CD14-positive monocyte (primary cell): ENCODE measurements at regions not wholly inside any gene's neighbourhood (a gene's known extent, or its start where the extent isn't known, plus 50 kb on each side); places are given as distances from the start of the nearest gene placed in this dataset.

ENCODE experiments used
- DNase-seq, 3 donors: peaks; one replicate each; pipeline ENCODE4 v3.0.0-alpha.2; 2011 to 2022
- H2AFZ ChIP-seq: 2 replicates; pipeline ENCODE4 v1.6.0; 2012; ENCODE audit warnings: mild to moderate bottlenecking, low read depth, low read length, inconsistent platforms; ENCODE audit not compliant: insufficient read depth, poor library complexity, severe bottlenecking
- H3K27ac ChIP-seq, 2 donors: 1 replicate in 1 of 2; 2 replicates in 1 of 2; pipeline ENCODE4 v1.5.1; 2012 to 2013; ENCODE audit warnings: low read length in 2 of 2, control low read depth in 1 of 2, inconsistent platforms in 1 of 2, low read depth in 1 of 2, mild to moderate bottlenecking in 1 of 2
- H3K27me3 ChIP-seq, 2 donors: one replicate each; pipeline versions ENCODE4 v1.6.0 to v1.6.1; 2011 to 2013; ENCODE audit warnings: low read length in 2 of 2; ENCODE audit not compliant: control insufficient read depth in 2 of 2, insufficient read depth in 2 of 2
- H3K36me3 ChIP-seq, 2 donors: replicated peaks in 1 of 2; 1 replicate in 1 of 2; 2 replicates in 1 of 2; pipeline versions ENCODE4 v1.5.1 to v1.6.1; 2012 to 2013; ENCODE audit warnings: low read length in 2 of 2, control low read depth in 1 of 2, inconsistent platforms in 1 of 2, mild to moderate bottlenecking in 1 of 2; ENCODE audit not compliant: insufficient read depth in 2 of 2, control insufficient read depth in 1 of 2
- H3K4me1 ChIP-seq, 2 donors: 1 replicate in 1 of 2; 2 replicates in 1 of 2; pipeline versions ENCODE4 v1.5.1 to v1.6.1; 2012 to 2013; ENCODE audit warnings: low read length in 2 of 2, control low read depth in 1 of 2, inconsistent platforms in 1 of 2, mild to moderate bottlenecking in 1 of 2, moderate library complexity in 1 of 2; ENCODE audit not compliant: insufficient read depth in 2 of 2, control insufficient read depth in 1 of 2
- H3K4me2 ChIP-seq: replicated peaks from 2 replicates; pipeline ENCODE3; 2012; ENCODE audit warnings: low read length, moderate library complexity, mild to moderate bottlenecking; ENCODE audit not compliant: poor library complexity, severe bottlenecking; ENCODE audit errors: extremely low read depth
- H3K4me3 ChIP-seq, 3 experiments: fragments of 200-600 bp in 1 of 3; sonication (generic) in 1 of 3; replicated peaks in 1 of 3; 1 replicate in 2 of 3; 2 replicates in 1 of 3; pipeline ENCODE4 v1.5.1; 2011 to 2013; ENCODE audit warnings: low read length in 3 of 3, mild to moderate bottlenecking in 3 of 3, control low read depth in 2 of 3, low read depth in 2 of 3, inconsistent platforms in 1 of 3, moderate library complexity in 1 of 3
- H3K79me2 ChIP-seq: 2 replicates; pipeline ENCODE4 v1.6.0; 2012; ENCODE audit warnings: mild to moderate bottlenecking, control low read depth, inconsistent platforms, low read length, moderate library complexity; ENCODE audit not compliant: insufficient read depth
- H3K9ac ChIP-seq: 2 replicates; pipeline ENCODE4 v1.6.0; 2017; ENCODE audit warnings: low read length, mild to moderate bottlenecking; ENCODE audit not compliant: insufficient read depth, poor library complexity, severe bottlenecking
- H3K9me3 ChIP-seq, 2 donors: replicated peaks in 1 of 2; 1 replicate in 1 of 2; 2 replicates in 1 of 2; pipeline versions ENCODE4 v1.5.1 to v1.6.1; 2012 to 2013; ENCODE audit warnings: low read length in 2 of 2, control low read depth in 1 of 2; ENCODE audit not compliant: control insufficient read depth in 1 of 2, insufficient read depth in 1 of 2
- H4K20me1 ChIP-seq: 2 replicates; pipeline ENCODE4 v1.6.0; 2012; ENCODE audit warnings: mild to moderate bottlenecking, low read length, control low read depth, moderate library complexity; ENCODE audit not compliant: insufficient read depth
- H3K27ac Mint-ChIP-seq, 7 donors: one replicate each; pipeline ENCODE4 v1.8.0; 2020; ENCODE audit warnings: mild to moderate bottlenecking in 7 of 7, mixed read lengths in 7 of 7, moderate library complexity in 6 of 7, inconsistent platforms in 2 of 7
- H3K27me3 Mint-ChIP-seq, 3 donors: one replicate each; pipeline ENCODE4 v1.8.0; 2021 to 2022; ENCODE audit warnings: low read depth in 3 of 3, mild to moderate bottlenecking in 3 of 3, mixed read lengths in 3 of 3, moderate library complexity in 3 of 3, inconsistent platforms in 1 of 3
- H3K36me3 Mint-ChIP-seq, 2 donors: one replicate each; pipeline ENCODE4 v1.8.0; 2020; ENCODE audit warnings: mixed read lengths in 2 of 2, inconsistent platforms in 1 of 2, mild to moderate bottlenecking in 1 of 2
- H3K4me1 Mint-ChIP-seq: one replicate; pipeline ENCODE4 v1.8.0; 2020; ENCODE audit warnings: mild to moderate bottlenecking, mixed read lengths
- H3K4me3 Mint-ChIP-seq, 2 donors: one replicate each; pipeline ENCODE4 v1.8.0; 2020; ENCODE audit warnings: mild to moderate bottlenecking in 2 of 2, mixed read lengths in 2 of 2, moderate library complexity in 1 of 2
- H3K9me3 Mint-ChIP-seq, 7 donors: one replicate each; pipeline ENCODE4 v1.8.0; 2020 to 2022; ENCODE audit warnings: mixed read lengths in 7 of 7, mild to moderate bottlenecking in 6 of 7, moderate library complexity in 6 of 7, inconsistent platforms in 2 of 7
- WGBS: methylation state at CpG from one replicate; pipeline ENCODE4 v1.1.5; 2013; ENCODE audit warnings: missing lambda C conversion rate; ENCODE audit not compliant: insufficient coverage; 5-methylcytosine and 5-hydroxymethylcytosine counted together
- intact Hi-C, 2 donors: fragments of 100-400 bp; cut with micrococcal nuclease; formaldehyde crosslinking; loops; one replicate each; pipeline versions ENCODE4 v1.15.0 to v1.15.1; 2023
- TF ChIP-seq, protein P1 (sequence below): fragments of 200-600 bp; IDR thresholded peaks from one replicate; pipeline ENCODE4 v1.8.0; 2022; ENCODE audit warnings: antibody characterized with exemption, mild to moderate bottlenecking

DNA sequence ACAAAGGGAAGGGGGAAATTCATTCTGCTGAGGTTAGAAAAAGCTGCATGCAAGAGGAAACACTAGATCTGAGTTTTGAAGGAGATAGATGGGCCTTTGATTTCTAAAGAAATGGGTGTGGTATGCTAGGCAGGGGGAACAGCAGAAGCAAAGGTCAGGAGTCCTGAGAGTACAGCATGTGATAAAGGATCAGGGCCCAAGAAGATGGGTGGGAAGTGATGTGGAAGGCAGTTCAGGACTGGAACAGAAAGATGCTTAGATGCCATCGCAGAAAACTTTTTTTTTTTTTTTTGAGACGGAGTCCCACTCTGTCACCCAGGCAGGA lies 126.2 kb downstream of the ALDH8A1 start:
- TF ChIP-seq, protein P1, sequence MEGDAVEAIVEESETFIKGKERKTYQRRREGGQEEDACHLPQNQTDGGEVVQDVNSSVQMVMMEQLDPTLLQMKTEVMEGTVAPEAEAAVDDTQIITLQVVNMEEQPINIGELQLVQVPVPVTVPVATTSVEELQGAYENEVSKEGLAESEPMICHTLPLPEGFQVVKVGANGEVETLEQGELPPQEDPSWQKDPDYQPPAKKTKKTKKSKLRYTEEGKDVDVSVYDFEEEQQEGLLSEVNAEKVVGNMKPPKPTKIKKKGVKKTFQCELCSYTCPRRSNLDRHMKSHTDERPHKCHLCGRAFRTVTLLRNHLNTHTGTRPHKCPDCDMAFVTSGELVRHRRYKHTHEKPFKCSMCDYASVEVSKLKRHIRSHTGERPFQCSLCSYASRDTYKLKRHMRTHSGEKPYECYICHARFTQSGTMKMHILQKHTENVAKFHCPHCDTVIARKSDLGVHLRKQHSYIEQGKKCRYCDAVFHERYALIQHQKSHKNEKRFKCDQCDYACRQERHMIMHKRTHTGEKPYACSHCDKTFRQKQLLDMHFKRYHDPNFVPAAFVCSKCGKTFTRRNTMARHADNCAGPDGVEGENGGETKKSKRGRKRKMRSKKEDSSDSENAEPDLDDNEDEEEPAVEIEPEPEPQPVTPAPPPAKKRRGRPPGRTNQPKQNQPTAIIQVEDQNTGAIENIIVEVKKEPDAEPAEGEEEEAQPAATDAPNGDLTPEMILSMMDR, result no peak
- WGBS, result 83% methylated on average over 1 of the region's 2 CpGs
- Mint-ChIP-seq H3K9me3 (peaks cover 0 to 24% (median 17%) of the 10 kb centered on the region in 7 donors), H3K36me3 (no peaks in the 10 kb centered on the region), H3K4me3 (no peak overlapping the region), H3K27ac (no peak overlapping the region), H3K4me1 (peaks cover 6% of the 10 kb centered on the region), H3K27me3 (peaks cover 0 to 2% (median 0%) of the 10 kb centered on the region in 3 donors)
- no peak overlapping the region for H3K9ac ChIP-seq
- H3K27ac ChIP-seq, result no peak overlapping the region
- DNase-seq, result no peak
- no peaks in the 10 kb centered on the region for H3K27me3 ChIP-seq
- no peaks in the 10 kb centered on the region for H3K79me2 ChIP-seq
- no peaks in the 10 kb centered on the region for H3K4me1 ChIP-seq
- intact Hi-C loops, result loop anchor here (2.0 to 5.0 kb wide), 4 partner anchors 59 to 667 kb away; no protein-coding TSS in a partner anchor
- no peaks in the 10 kb centered on the region for H3K36me3 ChIP-seq
- H3K9me3 ChIP-seq, result peaks cover 0 to 21% of the 10 kb centered on the region in 2 donors
- H2AFZ ChIP-seq, result no peak overlapping the region
- no peak overlapping the region for H3K4me2 ChIP-seq
- no peak overlapping the region for H3K4me3 ChIP-seq
- no peaks in the 10 kb centered on the region for H4K20me1 ChIP-seq

DNA sequence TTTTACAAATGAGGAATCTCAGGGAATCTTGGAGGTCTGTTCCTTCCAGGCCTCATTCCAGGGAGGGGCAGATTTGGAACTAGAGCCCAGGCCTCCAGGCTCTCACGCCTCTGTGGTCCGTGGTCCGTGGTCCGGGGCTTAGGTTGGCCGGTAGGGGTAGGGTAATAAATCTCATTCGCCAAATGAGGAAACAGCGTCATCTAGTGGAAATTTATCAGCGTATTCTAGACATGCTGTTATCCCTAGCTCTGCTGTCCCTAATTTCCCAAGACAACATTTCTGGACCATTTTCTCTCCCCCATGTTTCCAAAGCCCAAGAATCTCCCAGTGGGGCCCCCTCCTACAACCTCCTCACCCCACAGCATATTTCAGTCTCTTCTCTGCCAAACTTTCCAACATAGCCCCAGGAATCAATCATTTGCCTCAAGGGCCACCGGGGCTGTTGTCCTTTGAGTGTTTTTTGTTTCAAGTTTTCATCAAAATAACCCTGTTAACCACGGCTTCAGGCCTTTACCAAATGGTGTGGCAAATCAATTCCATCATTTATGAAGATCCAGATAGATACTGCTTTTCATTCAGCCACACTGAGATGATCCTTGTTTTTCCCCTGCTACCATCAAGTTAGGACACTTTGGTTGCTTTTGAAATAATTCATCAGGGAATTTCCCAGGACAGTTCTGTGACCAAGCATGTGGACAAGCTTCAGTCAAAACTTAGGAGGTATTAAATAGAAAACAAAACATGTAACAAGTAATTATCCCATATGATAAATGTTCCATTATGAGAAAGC lies 126.8 kb downstream of the ALDH8A1 start:
- H3K4me2 ChIP-seq, result no peak overlapping the region
- H3K4me3 Mint-ChIP-seq, result no peak overlapping the region
- TF ChIP-seq, protein P1, result peak; percentile 90
- H3K27ac Mint-ChIP-seq, result peak overlapping the region in 2 of 7 donors; percentile 0 to 23
- no peaks in the 10 kb centered on the region for H3K27me3 ChIP-seq
- H3K9me3 Mint-ChIP-seq, result peaks cover 0 to 19% (median 12%) of the 10 kb centered on the region in 7 donors
- H3K9ac ChIP-seq, result no peak overlapping the region
- 28% methylated on average over 4 of the region's 10 CpGs for WGBS
- H3K27me3 Mint-ChIP-seq, result peaks cover 0 to 2% (median 0%) of the 10 kb centered on the region in 3 donors
- DNase-seq, result peak; percentile 71 to 88 (median 78)
- H3K36me3 ChIP-seq, result no peaks in the 10 kb centered on the region
- H3K27ac ChIP-seq, result no peak overlapping the region
- H3K9me3 ChIP-seq, result peaks cover 0 to 18% of the 10 kb centered on the region in 2 donors
- H4K20me1 ChIP-seq, result no peaks in the 10 kb centered on the region
- no peak overlapping the region for H3K4me3 ChIP-seq
- H3K4me1 ChIP-seq, result no peaks in the 10 kb centered on the region
- H2AFZ ChIP-seq, result no peak overlapping the region
- H3K4me1 Mint-ChIP-seq, result peaks cover 6% of the 10 kb centered on the region
- no peaks in the 10 kb centered on the region for H3K79me2 ChIP-seq
- H3K36me3 Mint-ChIP-seq, result no peaks in the 10 kb centered on the region
- intact Hi-C loops, result loop anchor here (2.0 to 5.0 kb wide), 4 partner anchors 59 to 666 kb away; no protein-coding TSS in a partner anchor
